DMS153 treated with DMSO at 0.1 percent for 48 hours (cell line): ENCODE measurements at regions not wholly inside any gene's neighbourhood (a gene's known extent, or its start where the extent isn't known, plus 50 kb on each side); places are given as distances from the start of the nearest gene placed in this dataset.
"Not testable (repeated sequence)": the region's sequence is repeated elsewhere in the genome, so short reads cannot be mapped to it uniquely, and the experiment has no call there.

Source experiments
- DNase-seq: peaks from one replicate; lab custom pipeline; 2025; ENCODE audit not compliant: unreplicated experiment; lab: John Stamatoyannopoulos, UW

- DNase-seq = peak; percentile 32
Observed at GRCh38 chr2:208607694-208608093, 201.1 kb downstream of the PTH2R start.

GRCh38 chr2:208608122-208608835 lies 201.7 kb downstream of the PTH2R start:
- peak; percentile 79 for DNase-seq

GRCh38 chr2:208609166-208609804 lies 202.7 kb downstream of the PTH2R start:
- DNase-seq = no peak

- DNase-seq = not testable (repeated sequence)
Observed at GRCh38 chr2:208615675-208616074, 209.1 kb downstream of the PTH2R start.

GRCh38 chr2:208618220-208618619 lies 211.6 kb downstream of the PTH2R start:
- no peak for DNase-seq

- no peak for DNase-seq
Observed at GRCh38 chr2:208619993-208620392, 213.4 kb downstream of the PTH2R start.

GRCh38 chr2:208620487-208620978 lies 213.9 kb downstream of the PTH2R start:
- no peak for DNase-seq

- no peak for DNase-seq
Observed at GRCh38 chr2:208627110-208627884, 220.7 kb downstream of the PTH2R start.

GRCh38 chr2:208627916-208628315 lies 221.3 kb downstream of the PTH2R start:
- DNase-seq = no peak

- DNase-seq = no peak
Observed at GRCh38 chr2:208638059-208638458, 231.5 kb downstream of the PTH2R start.

GRCh38 chr2:208642125-208642779 lies 235.7 kb downstream of the PTH2R start:
- DNase-seq = no peak

GRCh38 chr2:208643145-208643544 lies 236.6 kb downstream of the PTH2R start:
- DNase-seq = no peak

- DNase-seq = no peak
Observed at GRCh38 chr2:208645226-208645625, 238.6 kb downstream of the PTH2R start.

GRCh38 chr2:208648368-208648767 lies 241.8 kb downstream of the PTH2R start:
- no peak for DNase-seq

- no peak for DNase-seq
Observed at GRCh38 chr2:208653383-208653782, 246.8 kb downstream of the PTH2R start.

GRCh38 chr2:208654056-208654455 lies 247.5 kb downstream of the PTH2R start:
- DNase-seq = no peak

GRCh38 chr2:208657468-208657867 lies 250.9 kb downstream of the PTH2R start:
- no peak for DNase-seq

GRCh38 chr2:208669394-208669793 lies 262.8 kb downstream of the PTH2R start:
- no peak for DNase-seq

GRCh38 chr2:208671284-208671683 lies 264.7 kb downstream of the PTH2R start:
- DNase-seq = no peak

GRCh38 chr2:208671886-208672680 lies 265.5 kb downstream of the PTH2R start:
- DNase-seq = no peak
